IPS-NIHi7 (cell line): ENCODE measurements at regions not wholly inside any gene's neighbourhood (a gene's known extent, or its start where the extent isn't known, plus 50 kb on each side); places are given as distances from the start of the nearest gene placed in this dataset.
"Not testable (repeated sequence)": the region's sequence is repeated elsewhere in the genome, so short reads cannot be mapped to it uniquely, and the experiment has no call there.

Experiments used
- DNase-seq: peaks from one replicate; pipeline ENCODE4 v3.0.0; 2012; ENCODE audit warnings: mixed read lengths; ENCODE audit errors: extremely low spot score

DNA sequence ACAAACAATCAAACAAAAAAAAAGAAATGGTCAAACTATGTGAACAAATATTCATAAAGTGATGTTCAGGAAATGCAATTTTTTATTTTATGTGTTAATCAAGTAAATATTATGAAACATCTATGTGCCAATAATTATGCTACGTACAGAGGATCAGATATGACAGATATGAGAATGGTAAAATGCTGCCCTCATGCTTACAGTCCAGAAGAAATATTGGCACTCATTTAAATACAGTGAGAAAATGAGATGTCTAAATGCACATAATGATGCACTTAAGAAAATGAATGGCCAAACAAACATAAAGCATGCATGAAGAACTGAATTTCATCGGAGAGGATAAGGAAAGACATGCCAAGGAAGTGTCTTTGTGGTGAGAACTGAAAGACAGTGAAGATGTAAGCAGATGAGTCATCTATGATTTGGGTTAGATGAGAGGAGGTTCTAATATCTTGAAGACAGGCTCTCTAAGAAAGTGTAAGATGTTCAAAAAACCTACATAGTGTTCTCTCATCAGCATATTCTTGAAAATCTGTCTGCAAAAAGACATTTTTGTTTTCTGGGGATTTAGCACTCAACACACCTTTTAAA is 1231.1 kb upstream of the ACO1 start:
- no peak for DNase-seq

DNA sequence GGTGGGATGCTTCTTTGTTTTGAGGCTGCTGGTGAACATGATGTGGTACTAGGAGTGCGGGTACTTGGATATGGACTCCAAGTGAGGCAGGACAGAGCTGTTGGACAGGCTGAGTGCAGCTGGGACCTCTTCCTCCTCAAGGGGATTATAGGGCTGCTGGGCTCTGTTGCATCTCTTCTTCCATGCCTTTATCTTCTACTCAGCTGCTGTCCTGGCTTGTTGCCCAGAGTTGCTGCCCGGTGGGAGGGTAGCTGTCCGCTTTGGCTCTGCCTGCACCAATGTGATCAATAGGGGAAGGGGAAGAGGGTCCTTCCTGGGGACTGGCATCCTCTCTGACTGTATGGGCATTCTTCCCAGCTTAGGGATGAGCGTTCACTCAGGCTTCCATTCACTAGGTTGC is 1217.9 kb upstream of the ACO1 start:
- no peak for DNase-seq

DNA sequence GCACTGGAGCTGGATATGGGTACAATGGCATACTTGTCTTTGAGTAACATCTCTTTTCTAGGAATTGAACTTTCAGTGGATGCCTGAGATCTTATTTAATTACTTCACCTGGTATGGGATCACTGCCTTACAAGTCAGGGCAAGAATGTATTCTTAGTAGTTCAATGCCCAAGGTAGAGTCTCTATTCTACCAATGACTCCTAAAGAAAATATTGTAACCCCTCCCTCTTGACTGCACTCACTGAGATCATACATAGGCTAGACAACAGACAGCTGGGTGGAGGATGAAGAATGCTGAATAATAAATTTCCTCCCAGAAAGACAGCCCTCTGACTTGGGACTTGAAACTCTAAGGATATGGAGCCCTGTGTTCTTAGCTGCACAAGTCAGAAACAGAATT is 1216.3 kb upstream of the ACO1 start:
- no peak for DNase-seq

DNA sequence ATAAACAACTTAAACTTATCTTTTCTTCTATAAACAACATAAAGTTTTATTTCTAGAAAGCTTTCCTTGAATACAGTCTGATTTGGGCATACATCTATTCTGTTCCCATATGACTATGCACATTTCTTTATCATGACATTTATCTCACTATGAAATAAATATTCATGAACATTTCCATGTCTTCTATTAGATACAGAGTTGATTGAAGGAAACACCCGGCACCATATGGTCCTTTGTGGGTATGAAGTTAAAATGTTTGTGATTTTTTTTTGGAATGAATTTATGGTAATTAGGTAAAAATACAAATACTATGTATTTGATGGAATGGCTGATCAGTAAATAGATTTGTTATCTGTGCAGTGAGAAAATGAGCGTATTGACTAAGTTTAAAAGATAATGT is 1209.8 kb upstream of the ACO1 start:
- no peak for DNase-seq

DNA sequence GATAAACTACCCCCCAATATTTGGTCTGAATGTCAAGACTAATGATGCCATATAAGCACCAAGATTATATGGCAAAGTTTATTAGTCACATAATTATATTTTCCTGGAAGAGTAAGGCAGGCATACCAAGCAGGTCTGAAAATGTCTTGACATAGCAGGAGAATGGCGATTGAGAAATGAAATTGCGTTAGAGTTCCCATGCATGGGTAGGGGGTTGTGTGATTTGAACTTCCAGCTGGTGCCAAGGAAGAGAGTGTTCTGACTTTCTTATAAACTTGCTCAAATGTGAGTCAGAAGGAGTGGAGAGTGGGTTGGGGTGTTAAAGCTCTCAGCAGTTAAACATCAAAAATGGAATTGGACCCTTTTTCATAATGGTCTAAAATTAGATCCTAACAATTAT is 1200.6 kb upstream of the ACO1 start:
- no peak for DNase-seq

DNA sequence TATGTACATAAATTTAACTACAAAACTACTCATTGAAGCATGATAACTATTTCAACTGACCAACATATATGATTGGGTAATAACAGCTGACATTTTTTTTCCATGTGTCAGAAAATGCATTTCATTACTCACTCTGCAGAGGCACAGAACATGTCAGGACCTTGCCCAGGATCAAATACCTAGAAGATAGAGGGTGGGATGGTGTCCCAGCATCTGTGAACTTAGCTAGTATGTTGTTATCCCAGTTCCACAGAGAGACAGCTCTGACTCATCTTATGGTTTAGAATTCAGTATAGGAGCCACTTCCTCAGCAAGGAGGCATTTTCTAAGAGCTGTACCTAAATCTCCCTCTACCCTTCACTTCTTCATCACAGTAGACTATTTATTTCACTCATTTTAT is 1198.6 kb upstream of the ACO1 start:
- DNase-seq = no peak

DNA sequence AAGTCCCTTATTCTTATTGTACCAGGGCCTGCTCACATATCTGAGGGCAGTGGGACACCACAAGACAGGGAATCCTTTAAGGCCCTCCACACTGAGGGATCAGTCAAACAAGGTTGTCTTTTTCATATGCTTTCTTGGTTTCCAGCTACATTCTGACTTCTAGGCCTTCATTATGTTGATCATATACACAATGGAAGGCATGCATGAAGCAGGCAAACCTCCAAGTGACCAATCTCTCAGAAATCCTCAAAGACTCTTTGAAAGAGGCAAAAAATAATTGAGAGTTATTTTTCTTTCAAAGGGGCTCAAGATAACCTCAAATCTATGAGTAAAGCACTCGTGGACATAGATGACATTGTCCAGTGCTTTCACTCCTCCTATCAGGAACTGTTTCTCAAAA is 1195.9 kb upstream of the ACO1 start:
- no peak for DNase-seq

DNA sequence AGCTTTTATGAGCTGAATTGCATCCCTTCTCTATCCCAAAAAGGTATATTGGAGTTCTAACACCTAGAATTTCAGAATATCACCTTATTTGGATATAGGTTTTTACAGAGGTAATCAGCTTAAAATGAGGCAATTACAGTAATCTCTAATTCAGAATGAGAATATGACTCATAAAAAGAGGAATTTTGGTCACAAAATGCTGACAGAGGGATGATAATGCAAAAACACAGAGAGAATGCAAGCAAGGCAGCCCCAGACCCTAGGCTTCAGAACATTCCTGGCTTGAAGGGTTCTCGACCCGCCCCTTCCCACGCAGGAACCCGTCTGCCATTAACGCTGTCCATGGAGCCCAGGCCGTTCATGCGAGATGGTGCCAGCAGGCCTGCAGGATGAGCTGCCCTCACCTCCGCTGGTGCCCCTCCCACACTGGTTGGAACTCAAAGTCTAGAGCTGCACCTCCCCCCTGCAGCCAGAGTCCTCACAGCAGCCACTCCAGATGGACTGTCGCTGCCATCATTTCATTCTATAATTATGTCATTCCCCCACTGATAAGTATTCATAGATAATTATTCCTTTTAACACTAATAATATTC is 1173.4 kb upstream of the ACO1 start:
- DNase-seq = peak; percentile 8

DNA sequence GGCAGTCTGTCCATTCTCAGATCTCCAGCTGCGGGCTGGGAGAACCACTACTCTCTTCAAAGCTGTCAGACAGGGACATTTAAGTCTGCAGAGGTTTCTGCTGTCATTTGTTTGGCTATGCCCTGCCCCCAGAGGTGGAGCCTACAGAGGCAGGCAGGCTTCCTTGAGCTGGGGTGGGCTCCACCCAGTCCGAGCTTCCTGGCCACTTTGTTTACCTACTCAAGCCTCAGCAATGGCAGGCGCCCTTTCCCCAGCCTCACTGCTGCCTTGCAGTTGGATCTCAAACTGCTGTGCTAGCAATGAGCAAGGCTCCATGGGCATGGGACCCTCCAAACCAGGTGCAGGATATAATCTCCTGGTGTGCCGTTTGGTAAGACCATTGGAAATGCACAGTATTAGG is 1154.5 kb upstream of the ACO1 start:
- not testable (repeated sequence) for DNase-seq

DNA sequence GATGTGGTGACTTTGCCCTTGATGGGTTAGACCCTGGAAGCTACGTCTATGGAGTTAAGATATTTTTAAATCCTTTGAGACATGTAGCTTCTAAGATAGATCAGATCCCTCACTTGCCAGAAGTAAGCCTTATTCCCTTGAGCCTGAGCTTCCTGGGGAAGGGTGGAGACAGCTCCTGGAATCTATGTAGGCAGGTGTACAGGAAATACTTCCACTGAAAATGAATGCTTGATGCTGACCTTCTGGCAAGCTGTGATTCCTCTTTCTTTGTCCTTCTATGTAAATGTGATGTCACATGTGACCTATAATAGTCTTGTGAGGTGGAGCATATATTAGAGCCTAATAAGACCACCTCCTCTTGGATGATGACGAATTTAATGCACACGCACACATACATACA is 1152.0 kb upstream of the ACO1 start:
- no peak for DNase-seq

DNA sequence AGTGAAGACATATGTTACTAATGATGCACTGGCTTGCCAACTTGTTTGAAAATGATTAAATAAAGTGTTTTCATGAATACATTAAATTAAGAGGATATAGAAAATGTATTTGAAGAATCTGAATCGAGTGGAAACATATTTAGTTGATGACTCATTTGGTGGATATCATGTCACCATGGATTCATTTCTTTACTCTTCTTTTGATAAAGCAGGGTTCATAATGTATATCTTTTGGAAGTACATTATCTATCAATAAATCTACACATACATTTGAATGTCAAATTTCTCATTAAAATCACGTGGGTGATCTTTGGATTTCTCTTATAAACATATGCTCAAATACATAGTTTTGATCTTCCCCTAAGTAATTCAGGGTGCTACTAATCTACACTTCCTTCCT is 1148.1 kb upstream of the ACO1 start:
- DNase-seq = no peak

DNA sequence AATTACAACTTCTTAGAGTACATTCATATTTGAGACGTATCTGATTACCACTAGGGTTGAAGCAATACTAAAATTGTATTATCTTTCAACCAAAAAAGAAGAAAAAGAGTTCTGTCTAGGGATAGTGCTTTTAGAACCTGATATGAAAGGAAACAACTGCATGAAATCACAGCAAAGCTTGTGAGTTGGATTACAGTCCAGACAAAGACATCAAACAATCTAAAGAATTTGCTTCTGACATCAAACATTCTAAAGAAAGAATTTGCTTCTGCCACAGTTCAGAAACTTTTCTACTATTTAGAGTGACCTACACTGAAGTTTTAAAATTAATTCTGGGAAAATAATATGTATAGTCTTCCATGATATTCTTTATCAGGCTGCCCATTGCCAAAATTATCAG is 1141.1 kb upstream of the ACO1 start:
- DNase-seq = no peak

DNA sequence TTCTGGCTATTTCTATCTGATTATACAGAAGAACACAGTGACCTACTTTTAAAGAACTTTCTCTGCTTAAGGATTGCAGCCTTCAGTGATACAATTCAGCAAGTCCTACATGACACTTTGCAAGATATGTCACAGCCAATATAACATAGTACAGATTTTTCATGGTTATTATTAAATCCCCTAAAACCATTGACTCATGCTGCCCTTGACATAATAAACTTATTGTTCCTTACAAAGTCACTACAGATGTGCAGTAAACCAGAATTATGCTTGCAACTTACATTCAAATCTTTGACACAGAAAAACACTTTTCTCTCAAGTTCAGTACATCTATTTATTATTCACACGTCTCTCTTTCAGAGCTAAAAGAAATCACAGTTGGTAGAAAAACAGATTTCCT is 1136.3 kb upstream of the ACO1 start:
- no peak for DNase-seq

DNA sequence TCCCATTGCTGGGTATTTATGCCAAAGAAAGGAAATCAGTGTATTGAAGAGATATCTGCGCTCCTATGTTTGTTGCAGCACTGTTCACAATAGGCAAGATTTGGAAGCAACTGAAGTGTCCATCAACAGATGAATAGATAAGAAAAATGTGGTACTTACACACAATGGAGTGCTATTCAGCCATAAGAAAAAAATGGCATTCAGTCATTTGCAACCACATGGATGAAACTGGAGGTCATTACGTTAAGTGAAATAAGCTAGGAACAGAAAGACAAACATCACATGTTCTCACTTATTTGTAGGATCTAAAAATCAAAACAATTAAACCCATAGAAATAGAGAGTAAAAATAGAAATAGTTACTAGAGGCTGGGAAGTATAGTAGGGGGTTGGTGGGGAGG is 1133.1 kb upstream of the ACO1 start:
- DNase-seq = no peak

DNA sequence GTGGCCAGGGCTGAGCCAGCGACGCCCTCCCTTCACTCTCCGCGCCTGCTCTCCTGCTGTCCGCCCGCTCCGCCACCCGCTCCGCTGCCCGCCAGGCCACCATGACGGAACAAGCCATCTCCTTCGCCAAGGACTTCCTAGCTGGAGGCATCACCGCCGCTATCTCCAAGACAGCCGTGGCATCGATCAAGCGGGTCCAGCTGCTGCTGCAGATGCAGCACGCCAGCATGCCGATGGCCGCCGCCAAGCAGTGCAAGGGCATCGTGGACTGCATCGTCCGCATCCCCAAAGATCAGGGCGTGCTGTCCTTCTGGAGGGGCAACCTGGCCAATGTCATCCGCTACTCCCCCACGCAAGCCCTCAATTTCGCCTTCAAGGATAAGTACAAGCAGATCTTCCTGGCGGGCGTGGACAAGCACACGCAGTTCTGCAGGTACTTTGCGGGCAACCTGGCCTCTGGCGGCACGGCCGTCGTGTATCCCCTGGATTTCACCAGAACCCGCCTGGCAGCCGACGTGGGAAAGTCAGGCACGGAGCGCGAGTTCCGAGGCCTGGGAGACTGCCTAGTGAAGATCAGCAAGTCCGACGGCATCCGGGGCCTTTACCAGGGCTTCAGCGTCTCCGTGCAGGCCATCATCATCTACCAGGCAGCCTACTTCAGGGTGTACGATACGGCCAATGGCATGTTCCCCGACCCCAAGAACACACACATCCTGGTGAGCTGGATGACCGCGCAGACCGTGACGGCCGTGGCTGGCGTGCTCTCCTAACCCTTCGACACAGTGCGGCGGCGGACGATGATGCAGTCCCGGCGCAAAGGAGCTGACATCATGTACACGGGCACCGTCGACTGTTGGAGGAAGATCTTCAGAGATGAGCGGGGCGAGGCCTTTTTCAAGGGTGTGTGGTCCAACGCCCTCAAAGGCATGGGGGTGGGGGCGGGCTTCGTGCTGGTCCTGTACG is 1130.4 kb upstream of the ACO1 start:
- DNase-seq = no peak

DNA sequence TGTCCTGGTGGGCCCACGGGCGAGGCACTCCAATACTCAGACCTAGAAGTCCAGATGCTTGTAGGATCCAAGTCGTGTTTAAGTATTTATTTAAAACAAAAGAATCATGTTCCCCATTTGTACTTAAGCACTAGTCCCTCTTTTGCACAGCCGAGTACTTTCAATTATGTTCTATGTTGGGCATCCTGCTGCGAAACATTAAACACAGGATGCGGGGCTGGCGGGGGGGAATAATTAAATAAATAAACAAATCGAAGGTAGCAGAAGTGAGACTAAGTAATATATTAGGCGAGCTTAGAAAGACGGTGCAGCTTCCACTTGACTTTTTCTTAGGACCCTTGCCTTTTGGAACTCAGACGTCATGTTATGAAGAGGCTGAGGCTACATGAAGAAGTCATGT is 1129.2 kb upstream of the ACO1 start:
- no peak for DNase-seq

DNA sequence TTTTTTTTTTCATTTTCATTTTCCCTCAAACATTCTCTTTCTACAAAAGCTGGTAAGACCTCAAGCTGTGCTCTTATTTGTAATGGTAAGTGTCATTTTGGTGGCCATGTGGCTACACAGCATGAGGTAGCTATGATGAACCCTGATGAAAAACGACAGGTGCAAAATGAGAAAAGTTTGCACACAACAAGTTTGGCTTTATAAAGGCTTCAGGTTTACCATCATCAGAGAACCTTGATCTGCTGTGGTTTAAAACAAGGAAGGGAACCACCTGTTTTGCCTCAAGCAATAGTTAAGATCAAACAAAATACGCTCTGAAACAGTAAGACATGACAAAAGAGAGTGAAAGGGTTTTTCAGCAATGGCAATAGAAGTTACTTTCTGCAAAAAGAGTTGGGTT is 1124.6 kb upstream of the ACO1 start:
- no peak for DNase-seq

DNA sequence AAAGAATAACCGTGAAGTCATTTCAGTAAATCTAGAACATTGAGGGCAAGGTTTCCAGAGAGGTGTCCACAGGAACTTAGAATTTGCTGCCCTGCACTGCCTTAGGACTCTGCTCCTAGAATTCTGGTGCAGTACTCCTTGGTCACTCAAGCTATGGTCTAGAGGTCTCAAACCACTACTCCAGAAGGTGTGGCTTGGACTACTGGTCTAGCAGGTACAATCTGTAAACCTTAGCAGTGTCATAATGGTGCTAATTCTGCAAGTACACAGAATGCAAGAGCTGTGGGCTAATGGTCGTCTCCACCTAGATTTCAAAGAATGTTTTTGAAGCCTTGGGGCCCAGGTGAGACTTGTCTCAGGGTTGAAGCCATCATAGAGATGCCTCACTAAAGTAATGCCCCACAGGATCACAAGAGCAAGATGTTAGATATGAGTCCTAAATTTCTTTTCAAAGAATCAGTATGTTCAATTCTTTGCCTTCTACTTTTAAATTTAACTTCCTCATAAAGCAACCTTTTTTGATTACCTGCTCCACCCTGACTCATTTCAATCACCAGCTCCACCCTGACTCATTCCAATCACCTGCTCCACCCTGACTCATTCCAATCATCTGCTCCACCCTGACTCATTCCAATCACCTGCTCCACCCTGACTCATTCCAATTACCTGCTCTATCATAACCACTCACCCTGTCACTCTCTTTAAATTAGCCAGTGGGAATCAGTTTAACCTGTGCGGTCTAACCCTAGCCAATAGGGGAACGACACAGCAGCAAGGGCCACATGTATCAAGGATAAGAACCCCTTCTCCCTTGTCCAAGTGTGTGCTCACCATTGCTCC is 1111.8 kb upstream of the ACO1 start:
- DNase-seq = no peak

DNA sequence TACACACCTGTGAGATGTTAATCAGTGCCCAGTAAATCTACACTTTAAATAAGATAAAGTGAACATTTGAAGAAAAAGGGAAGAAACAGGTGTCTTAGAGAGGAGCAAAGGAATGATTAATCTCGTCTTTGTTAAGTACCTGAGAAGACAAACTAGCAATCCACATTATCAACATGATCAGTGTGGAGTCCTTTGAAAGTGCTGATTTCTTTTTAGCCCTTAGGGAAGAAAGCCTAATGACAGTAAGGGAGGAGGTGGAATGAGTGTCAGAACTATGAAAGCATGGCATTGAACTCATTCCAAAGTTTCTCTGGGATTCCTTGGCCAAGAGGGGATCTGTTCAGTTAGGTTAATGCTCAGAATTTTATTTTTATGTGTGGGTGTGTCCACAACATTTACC is 1109.0 kb upstream of the ACO1 start:
- no peak for DNase-seq

DNA sequence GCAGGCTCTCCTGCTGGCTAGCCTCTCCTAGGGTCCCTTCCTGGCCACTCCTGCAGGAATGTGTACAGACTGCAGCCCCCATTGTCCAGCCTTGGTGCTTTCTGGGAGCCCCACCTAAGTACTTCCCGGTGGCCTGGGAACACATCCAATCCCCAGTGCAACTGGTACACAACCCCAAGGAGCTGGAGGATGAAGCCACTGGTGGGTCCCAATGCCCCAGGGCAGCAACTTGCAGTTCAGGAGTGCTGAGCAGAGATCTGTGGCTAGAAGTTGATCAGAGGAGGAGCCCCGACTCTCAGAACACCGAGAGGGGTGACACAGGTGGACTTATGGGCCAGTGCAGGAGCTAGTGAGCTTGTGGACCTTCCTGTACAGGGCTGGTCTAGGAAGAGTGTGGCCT is 1093.7 kb upstream of the ACO1 start:
- DNase-seq = no peak

DNA sequence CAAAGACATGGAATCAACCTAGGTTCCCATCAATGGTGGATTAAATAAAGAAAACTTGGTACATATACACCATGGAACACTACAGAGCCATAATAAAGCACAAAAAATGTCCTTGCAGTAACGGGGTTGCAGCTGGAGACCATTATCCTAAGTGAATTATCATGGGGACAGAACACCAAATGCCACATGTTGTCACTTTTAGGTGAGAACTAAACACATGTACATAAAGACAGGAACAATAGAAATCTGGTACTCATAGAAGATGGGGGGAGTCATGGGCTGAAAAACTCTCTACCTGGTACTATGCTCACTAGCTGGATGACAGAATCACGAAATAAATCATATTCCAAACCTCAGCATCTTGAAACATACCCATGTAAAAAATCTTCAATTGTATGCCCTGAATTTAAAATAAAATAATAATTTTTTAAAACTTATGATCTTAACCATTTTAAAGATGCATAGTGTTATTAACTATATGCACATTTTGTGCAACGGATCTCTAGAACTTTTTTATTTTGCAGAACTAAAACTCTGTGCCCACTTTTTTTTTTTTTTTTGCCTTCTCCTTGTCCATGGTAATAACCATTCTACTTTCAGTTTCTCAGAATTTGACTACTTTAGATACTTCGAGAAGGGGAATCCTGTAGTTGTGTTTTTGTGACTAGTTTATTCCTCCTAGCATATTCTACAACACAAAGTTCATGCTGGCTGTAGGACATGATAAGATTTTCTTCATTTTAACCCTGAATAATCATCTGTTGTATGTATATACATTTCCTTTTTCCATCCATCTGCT is 1081.6 kb upstream of the ACO1 start:
- no peak for DNase-seq
